HG03025 (cell line): ENCODE measurements at regions not wholly inside any gene's neighbourhood (a gene's known extent, or its start where the extent isn't known, plus 50 kb on each side); places are given as distances from the start of the nearest gene placed in this dataset.

ENCODE experiments used
- ATAC-seq: cut with Tn5 transposase; IDR thresholded peaks from one replicate; pipeline ENCODE4 v1.9.1; 2021; ENCODE audit warnings: mild to moderate bottlenecking, moderate library complexity; ENCODE audit not compliant: unreplicated experiment, low FRiP score

- ATAC-seq = no peak
Measured at GRCh38 chr6:9503111-9503761, 911.6 kb downstream of the TFAP2A start.

GRCh38 chr6:9499709-9500108, 915.2 kb downstream of the TFAP2A start:
- no peak for ATAC-seq

DNA sequence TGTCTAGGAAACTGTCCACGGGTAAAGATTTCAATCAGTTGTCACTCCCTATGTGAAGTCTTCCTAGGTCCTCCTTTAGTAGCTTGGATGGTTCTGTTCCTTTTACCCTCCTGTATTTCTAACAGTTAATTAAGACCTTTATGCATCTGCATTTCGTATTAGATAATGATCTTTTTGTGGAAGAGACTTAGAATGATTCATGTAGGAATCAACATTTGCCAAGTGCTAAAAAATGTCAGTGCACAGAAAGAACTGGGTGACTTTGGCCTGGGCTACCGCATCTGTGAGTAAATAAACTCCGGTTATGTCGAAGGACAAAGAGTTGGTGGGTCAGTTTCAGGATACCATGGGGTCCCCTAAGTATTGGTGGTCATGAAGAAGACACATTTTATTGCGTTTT, 918.0 kb downstream of the TFAP2A start:
- no peak for ATAC-seq

DNA sequence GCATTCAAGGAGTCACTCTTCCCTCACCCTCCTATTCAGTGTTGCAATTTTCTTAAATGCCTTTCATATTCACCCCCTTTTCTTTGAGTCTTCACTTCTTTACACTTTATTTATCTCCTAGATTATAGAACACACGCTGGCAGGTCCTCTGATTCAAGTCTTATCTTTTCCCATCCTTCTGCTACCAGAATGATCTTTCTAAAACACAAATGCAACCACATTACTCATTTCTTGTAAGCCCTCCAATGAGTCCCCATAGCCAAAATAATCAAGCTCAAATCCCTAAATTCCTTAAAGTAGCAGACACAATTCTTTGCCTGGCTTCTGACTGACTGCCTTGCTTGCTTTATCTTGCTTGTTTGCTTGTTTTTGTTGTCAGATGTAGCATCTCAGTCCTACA, 920.0 kb downstream of the TFAP2A start:
- no peak for ATAC-seq

DNA sequence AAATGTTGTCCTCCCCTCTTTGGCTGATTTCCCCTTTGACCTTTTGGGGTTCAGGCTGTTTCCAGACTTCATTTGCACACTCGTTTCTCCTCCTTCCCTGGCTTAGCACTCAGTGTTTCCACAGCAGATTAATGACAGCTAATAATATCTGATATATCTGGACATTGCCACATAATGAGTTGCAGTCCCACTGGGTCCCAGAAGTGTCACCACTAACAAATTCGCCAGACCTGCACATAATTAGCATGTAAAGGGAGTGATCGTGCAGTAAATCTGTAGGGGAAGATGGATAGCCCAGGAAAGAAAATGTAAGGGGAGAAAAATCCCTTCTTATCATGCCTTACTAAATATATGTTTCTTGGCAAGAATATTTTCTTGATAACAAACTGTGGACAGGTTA, 922.1 kb downstream of the TFAP2A start:
- ATAC-seq = no peak

DNA sequence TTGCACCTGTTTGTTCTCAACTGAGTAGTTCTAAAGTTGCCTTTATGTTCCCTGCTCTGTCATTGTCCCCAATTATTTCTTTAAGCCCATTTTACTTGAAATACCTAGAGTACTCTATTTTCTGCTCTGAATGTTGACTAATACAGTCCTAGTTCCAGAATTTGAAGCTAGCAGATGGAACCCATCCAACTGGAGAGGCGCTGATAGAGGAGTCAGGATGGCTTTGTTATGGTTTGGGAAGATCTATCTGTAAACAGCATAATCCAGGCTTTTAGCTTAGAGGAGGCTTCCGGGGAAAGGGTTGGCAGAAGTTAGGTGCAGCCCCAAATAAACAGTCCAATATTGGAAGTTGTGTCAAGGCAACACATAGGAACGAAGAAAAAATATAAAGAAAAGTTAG, 927.7 kb downstream of the TFAP2A start:
- ATAC-seq = no peak

DNA sequence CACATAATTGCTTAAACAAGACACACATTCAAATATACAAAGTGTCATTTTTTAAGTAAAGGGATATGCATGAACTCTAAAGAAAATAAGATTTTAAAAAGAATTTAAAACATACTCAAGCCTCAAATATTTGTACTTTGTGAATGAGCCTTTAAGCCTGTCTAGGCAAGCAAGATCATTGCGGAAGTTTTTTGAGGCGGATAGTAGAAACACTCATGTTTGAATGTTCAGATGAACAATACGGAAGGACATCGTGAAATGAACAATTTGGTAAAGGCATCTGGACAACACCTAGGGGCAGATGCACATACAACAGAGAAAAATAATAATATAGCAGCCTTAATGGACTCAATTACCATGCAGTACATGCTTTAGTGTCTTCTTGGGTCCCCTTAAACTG, 928.9 kb downstream of the TFAP2A start:
- no peak for ATAC-seq

GRCh38 chr6:9484686-9485085, 930.2 kb downstream of the TFAP2A start:
- ATAC-seq = no peak

DNA sequence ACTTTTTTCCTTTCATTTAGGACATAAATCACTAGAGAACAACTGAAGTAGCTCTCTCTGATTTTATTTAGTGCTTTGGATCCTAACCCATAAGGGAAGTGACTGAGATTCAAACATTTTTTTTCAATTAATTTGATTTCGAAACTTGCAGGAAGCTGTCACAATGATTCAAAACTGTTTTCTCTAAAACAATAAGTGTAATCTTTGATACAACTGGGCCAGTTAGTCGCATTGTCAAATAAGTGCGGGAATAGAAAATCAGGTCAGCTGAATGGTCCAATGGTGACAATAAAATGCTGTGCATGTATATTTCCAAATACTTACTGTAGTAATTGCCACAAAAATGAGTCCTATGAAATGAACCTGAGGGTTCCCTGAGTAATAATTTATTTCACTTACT, 930.8 kb downstream of the TFAP2A start:
- ATAC-seq = no peak

GRCh38 chr6:9482030-9482738, 932.7 kb downstream of the TFAP2A start:
- ATAC-seq = no peak

DNA sequence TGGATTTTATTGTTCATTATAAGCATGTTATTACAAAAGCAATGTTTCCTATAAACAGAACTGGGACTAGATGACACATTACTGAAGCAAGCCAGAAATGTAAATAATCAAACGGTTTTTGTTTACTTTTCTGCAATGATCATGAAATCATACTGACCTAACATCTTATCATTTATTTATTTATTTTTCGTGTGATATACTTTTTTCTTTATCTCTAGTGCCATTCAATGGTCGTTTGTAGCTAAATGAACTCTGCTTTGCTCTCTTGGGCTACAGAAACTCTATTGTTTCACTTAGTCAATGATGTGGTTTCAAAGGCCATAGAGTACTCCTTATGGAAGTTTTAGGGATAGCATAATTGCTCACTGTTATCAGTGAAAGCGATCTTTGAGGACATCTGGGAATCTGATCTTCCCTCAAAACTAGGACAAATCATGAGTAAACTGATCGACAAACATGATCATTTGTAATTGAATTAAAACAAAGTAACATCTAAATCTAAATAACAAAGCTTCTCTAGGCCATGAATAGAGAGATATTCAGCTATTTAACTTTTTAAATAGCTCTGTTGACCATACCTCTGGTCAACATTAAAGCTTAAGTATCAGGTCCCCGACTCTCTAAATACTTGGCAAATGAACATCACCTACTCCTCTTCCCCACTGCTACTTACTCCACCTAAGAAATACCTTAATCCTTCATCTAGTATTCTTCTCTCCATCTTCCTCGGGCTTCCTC, 933.4 kb downstream of the TFAP2A start:
- no peak for ATAC-seq

GRCh38 chr6:9468277-9468676, 946.6 kb downstream of the TFAP2A start:
- ATAC-seq = no peak

DNA sequence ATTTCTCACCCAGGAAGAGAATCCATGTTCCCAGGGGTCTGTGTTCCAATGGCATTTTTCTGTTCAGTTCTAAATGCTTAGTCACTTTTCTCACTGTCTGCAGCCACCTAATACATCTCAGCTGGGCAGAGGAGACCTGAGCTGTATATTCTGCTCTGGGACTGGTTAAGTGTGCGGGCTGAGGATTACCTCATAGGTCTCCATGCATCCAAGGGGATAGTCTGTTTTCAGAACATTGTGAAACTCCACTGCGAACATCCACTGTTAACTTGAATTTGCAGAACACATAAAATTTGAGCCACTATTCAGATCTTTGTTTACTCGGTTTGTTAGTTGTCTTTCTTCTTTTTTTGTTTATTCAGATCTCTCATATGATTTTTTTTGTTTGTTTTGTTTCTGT, 947.1 kb downstream of the TFAP2A start:
- ATAC-seq = no peak

DNA sequence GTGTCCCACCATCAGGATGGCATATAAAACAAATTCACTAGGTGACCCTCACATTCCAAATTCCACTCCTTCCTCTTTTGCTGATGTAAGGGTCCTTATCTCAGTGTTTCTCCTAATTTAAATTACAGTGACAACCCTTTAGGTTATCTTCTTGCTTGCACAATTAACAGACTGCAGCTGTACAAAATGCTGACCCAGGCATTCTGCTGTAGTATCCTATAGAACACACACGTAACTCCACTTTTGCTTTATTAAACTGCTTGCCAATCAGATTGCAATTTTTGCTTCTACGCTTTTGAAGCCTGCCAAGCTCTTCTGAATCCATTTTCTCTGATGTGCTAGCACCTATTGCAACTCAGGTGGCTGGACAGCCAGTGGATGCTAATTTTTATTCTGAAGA, 950.3 kb downstream of the TFAP2A start:
- ATAC-seq = no peak

GRCh38 chr6:9463311-9463710, 951.6 kb downstream of the TFAP2A start:
- ATAC-seq = no peak

DNA sequence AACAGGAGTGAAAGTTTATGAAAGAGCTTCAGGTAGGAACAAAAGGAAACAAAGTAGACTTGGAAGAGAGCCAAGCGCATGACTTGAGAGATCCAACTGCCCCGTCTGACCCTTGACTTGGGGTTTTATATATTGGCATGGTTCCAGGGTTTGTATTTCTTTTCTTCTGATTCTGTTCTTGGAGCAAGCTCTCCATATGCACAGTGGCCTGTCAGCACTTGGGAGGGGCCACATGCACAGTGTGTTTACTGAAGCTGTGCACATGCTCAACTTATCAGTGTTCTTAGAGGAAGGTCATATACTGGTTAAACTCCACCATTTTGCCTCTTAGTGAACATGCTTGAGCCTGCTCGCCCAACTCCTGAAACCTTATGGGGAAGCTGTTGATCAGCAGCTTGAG, 953.7 kb downstream of the TFAP2A start:
- ATAC-seq = no peak

DNA sequence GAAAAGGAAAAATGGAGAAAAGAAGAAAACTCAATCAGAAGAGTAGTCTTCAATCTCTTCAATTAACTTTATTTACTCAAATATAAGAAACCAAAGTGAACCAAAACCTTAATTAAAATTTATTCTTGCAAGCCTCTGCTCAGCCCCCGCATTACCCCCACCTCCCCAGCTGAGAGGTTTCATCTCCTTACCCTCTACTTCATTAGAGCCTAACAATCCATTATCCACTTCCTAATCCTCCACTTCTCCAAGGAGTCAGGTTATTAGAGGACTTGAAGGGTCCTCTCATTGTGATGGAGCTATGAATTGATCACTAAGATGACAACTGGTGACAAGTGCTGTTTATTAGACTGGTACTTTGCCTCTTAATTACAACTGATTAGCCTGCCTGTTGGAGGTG, 956.5 kb downstream of the TFAP2A start:
- ATAC-seq = no peak

DNA sequence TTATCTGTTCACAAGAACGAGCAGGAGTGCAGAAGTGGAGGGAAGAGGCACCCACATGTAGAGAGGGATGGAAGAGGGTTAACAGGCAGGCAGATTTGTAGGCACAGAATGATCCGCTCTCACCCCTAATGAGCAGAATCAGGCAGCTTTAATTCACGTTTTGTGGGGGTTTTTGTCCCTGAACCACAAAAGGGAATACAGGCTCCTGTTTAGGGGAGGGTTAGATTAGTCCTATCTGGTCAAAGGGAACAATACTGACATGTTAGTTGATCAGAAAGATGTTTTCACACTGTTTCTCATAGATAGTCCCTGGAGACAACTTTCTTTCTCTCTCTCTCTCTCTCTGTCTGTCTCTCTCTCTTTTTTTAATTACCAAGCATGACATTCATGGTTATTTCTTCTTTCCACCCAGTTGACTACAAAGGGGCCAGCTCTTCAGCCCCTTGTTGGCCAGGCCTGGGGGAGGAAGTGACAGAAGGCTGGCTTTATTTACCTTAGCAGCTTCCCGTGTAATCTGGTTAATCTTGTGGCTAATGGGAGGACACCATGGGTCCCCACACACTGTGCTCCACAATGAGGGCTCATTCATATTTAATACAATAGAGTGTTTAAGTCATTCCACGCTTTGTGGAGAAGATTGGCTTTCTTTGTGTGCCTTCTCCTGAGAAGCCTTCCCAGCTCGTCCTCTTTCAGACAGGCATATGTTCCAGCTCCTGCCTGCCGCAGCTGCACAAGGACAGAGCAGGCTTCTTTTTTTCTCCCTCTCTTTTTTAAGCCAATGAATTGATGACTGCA, 958.8 kb downstream of the TFAP2A start:
- ATAC-seq = no peak

- no peak for ATAC-seq
Measured at GRCh38 chr6:9439621-9440330, 975.1 kb downstream of the TFAP2A start.

DNA sequence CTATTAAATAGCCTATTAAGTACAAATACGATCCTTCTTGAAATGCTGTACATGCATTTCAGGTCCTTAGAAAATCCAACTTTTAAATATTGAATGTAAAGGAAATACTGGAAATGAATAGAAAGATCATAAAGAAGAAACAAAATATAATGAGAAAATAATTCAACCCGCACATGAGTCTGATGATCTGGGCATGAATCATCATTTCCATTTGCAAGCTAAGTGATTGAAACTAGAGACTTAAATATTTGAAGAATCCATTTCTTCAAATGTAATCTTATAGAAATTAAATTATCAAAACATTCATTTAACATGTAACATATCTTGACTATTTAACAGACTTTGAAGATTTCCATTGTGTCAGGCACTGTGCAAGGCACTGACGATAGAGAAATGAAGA, 977.0 kb downstream of the TFAP2A start:
- ATAC-seq = no peak
